Spleen (tissue), 7 donors: ENCODE measurements at regions not wholly inside any gene's neighbourhood (a gene's known extent, or its start where the extent isn't known, plus 50 kb on each side); places are given as distances from the start of the nearest gene placed in this dataset.

ENCODE experiments used
- POLR2A ChIP-seq, 3 donors: fragments of 450-650 bp; IDR thresholded peaks; one replicate each; pipeline ENCODE4 v1.5.1; 2017; ENCODE audit warnings: antibody characterized with exemption in 3 of 3, mild to moderate bottlenecking in 1 of 3
- POLR2AphosphoS5 ChIP-seq, 3 donors: sonication (generic); formaldehyde crosslinking; IDR thresholded peaks; one replicate each; pipeline ENCODE4 v1.5.1; 2017; ENCODE audit warnings: antibody characterized with exemption in 3 of 3
- TF ChIP-seq, protein P1 (sequence below), 11 experiments: fragments of 200-600 bp in 7 of 11; fragments of 450-650 bp in 4 of 11; sonication (generic) in 4 of 11; IDR thresholded peaks in 8 of 11; conservative IDR thresholded peaks in 3 of 11; 1 replicate in 7 of 11; 2 replicates in 4 of 11; pipeline versions ENCODE4 v1.4.0 to v1.8.0; 2016 to 2021; ENCODE audit warnings: antibody characterized with exemption in 11 of 11, inconsistent platforms in 4 of 11, mild to moderate bottlenecking in 1 of 11
- donor health status: DM: no; HTN: no; CAD: no; lungs with moderate emphysema.
- donor health status: DM: no; HTN: no; CAD: no.
- donor health status: DM: no; HTN: no; CAD: no.

DNA sequence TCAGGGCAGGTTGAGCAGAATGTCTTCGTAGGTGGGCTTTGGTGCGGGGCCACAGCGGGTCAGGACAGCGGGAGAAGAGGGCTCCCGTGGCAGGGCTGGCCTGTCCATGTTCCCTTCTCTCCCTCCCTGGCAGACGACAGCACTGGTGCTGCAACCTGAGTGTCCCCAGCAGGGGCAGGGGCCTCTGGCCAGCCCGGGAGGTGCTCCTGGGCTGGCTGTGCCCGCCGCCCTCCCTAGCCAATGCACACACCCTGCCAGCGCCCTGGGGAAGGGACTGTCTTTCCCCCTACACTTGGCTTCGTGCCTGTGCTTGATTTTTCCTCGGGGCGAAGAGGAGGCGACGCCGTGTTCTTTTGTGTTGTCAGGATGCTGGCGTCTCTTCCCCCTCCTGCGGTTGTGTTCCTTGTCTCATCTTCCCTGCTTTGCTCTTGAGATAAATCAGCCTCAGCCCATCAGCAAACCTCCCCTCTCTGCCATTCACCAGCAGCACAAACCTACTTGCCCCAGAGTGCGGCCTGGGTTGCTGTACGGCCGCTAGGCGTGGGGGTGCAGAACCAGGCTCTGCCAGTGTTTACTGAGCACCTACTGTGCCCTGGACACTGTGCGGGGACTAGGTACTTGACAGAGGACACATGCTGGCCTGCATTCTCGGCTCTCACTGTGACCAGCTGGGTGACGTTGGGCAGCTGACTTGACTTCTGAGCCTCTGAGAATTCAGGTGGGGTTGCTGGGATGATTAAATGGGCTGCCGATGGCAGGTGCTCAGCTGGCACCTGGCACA is 237.3 kb upstream of the CIBAR2 start:
- TF ChIP-seq, protein P1, sequence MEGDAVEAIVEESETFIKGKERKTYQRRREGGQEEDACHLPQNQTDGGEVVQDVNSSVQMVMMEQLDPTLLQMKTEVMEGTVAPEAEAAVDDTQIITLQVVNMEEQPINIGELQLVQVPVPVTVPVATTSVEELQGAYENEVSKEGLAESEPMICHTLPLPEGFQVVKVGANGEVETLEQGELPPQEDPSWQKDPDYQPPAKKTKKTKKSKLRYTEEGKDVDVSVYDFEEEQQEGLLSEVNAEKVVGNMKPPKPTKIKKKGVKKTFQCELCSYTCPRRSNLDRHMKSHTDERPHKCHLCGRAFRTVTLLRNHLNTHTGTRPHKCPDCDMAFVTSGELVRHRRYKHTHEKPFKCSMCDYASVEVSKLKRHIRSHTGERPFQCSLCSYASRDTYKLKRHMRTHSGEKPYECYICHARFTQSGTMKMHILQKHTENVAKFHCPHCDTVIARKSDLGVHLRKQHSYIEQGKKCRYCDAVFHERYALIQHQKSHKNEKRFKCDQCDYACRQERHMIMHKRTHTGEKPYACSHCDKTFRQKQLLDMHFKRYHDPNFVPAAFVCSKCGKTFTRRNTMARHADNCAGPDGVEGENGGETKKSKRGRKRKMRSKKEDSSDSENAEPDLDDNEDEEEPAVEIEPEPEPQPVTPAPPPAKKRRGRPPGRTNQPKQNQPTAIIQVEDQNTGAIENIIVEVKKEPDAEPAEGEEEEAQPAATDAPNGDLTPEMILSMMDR (IDR thresholded peaks at IDR 0.05 in 8 of 11, conservative IDR thresholded peaks at IDR 0.05 in 3 of 11) = no peak
- no peak for TF ChIP-seq POLR2AphosphoS5 (IDR thresholded peaks at IDR 0.05)
- TF ChIP-seq POLR2A (IDR thresholded peaks at IDR 0.05) = no peak
